Kidney tubule cell (primary cell): ENCODE measurements at regions not wholly inside any gene's neighbourhood (a gene's known extent, or its start where the extent isn't known, plus 50 kb on each side); places are given as distances from the start of the nearest gene placed in this dataset.

ENCODE experiments used
- DNase-seq: peaks from one replicate; pipeline ENCODE4 v3.0.0-alpha.2; 2018; ENCODE audit warnings: low spot score

GRCh38 chr4:156100651-156101050, 147.0 kb upstream of the CTSO start:
- DNase-seq = no peak

- DNase-seq = no peak
Measured at GRCh38 chr4:156098805-156099204, 145.1 kb upstream of the CTSO start.

- no peak for DNase-seq
Measured at GRCh38 chr4:156085100-156085499, 131.4 kb upstream of the CTSO start.

- DNase-seq = no peak
Measured at GRCh38 chr4:156084373-156084772, 130.7 kb upstream of the CTSO start.

GRCh38 chr4:156073976-156074375, 120.3 kb upstream of the CTSO start:
- no peak for DNase-seq

- DNase-seq = no peak
Measured at GRCh38 chr4:156060661-156061060, 107.0 kb upstream of the CTSO start.

- peak; percentile 3 for DNase-seq
Measured at GRCh38 chr4:156053174-156053573, 99.5 kb upstream of the CTSO start.

- no peak for DNase-seq
Measured at GRCh38 chr4:156052116-156052515, 98.5 kb upstream of the CTSO start.

GRCh38 chr4:156038772-156039171, 85.1 kb upstream of the CTSO start:
- DNase-seq = no peak

GRCh38 chr4:156036496-156036895, 82.8 kb upstream of the CTSO start:
- no peak for DNase-seq

GRCh38 chr4:156029691-156030090, 76.0 kb upstream of the CTSO start:
- DNase-seq = no peak

- DNase-seq = no peak
Measured at GRCh38 chr4:156021298-156021697, 67.6 kb upstream of the CTSO start.

GRCh38 chr4:156019246-156019645, 65.6 kb upstream of the CTSO start:
- DNase-seq = no peak

- no peak for DNase-seq
Measured at GRCh38 chr4:156018383-156018782, 64.7 kb upstream of the CTSO start.

GRCh38 chr4:156015781-156016180, 62.1 kb upstream of the CTSO start:
- no peak for DNase-seq

GRCh38 chr4:156006192-156006591, 52.5 kb upstream of the CTSO start:
- no peak for DNase-seq
